Urinary bladder (tissue), 3 donors: ENCODE measurements at regions not wholly inside any gene's neighbourhood (a gene's known extent, or its start where the extent isn't known, plus 50 kb on each side); places are given as distances from the start of the nearest gene placed in this dataset.
"Not testable (repeated sequence)": the region's sequence is repeated elsewhere in the genome, so short reads cannot be mapped to it uniquely, and the experiment has no call there.

Source experiments
- DNase-seq: peaks from one replicate; pipeline ENCODE4 v3.0.0-alpha.2; 2015; ENCODE audit errors: extremely low spot score
- H3K27ac ChIP-seq: one replicate; pipeline ENCODE4 v1.5.1; 2013; ENCODE audit warnings: low read depth, mild to moderate bottlenecking, moderate library complexity
- H3K36me3 ChIP-seq: one replicate; pipeline ENCODE4 v1.6.1; 2013; ENCODE audit warnings: mild to moderate bottlenecking, moderate library complexity; ENCODE audit not compliant: insufficient read depth
- H3K4me1 ChIP-seq: one replicate; pipeline ENCODE4 v1.6.1; 2013; ENCODE audit warnings: mild to moderate bottlenecking, moderate library complexity; ENCODE audit not compliant: insufficient read depth
- H3K4me3 ChIP-seq: one replicate; pipeline ENCODE4 v1.5.1; 2013; ENCODE audit warnings: low read depth, low read length
- whole genome bisulfite sequencing: extraction: QIAGEN DNeasy Blood & Tissue Kit; methylation state at CpG from one replicate; pipeline ENCODE4 v1.1.7; 2013; 5-methylcytosine and 5-hydroxymethylcytosine counted together
- donor health status: healthy with polysubstance abuse.
- donor health status: healthy.

DNA sequence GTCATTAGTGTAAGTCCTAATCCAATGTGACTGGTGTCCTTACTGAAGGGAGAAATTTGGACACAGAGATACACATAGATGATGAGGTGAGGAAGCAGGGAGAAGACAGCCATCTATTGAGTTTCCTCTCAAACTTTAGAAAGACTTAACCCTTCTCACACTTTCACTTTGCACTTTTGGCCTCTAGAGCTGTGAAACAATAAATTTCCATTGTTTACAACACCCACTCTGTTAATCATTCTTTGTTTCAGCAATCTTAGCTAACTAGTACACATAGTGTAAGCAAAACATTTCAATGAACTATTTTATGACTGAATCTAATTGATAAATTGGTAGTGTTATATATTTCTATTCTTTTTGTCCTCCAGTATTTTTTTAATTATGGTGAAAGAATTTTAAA lies 1092.8 kb upstream of the POT1 start:
- H3K27ac ChIP-seq = no peak overlapping the region
- no peaks in the 10 kb centered on the region for H3K36me3 ChIP-seq
- DNase-seq = no peak
- H3K4me1 ChIP-seq = no peaks in the 10 kb centered on the region
- no peak overlapping the region for H3K4me3 ChIP-seq

DNA sequence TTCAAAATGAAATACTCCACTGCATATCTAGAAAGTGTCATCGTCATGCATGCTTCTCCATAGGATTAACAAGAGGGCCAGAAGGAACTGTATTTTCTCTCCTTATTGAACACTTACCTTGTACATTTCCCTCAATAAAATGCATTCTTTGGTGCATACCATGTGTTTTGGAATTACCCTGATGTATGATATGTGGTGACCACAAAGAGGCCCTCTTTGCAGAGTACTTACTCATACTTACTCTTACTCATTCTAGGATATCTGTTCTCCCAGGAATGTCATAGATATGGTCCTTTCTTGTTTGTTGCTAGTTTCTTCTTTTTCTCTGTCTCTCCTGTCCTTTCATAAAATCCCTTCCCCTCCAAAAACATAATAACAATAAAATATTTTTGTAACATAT lies 1087.1 kb upstream of the POT1 start:
- Histone ChIP-seq H3K36me3 (no peaks in the 10 kb centered on the region), H3K4me1 (no peaks in the 10 kb centered on the region), H3K27ac (no peak overlapping the region), H3K4me3 (no peak overlapping the region)
- WGBS = 91% methylated on average over 1 of the region's 1 CpG
- DNase-seq = no peak

DNA sequence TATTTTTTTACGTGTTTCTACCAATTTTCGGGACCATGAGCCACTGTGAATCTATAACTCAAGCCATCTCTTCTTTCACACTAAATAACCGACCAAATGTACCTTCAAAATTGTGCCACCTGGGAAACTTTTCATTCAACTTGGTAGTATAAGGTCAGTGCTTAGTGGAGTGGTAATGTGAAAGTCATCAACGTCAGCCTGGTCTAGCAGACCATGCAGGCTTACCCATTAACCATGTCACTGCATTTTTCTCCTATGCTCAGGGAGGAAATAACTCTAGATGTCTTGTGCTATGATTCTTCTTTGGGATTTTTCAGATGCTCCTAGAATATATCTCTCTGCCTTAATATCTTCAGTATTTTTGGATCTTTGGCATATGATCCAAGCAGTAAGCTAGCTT lies 1075.4 kb upstream of the POT1 start:
- no peak for DNase-seq
- Histone ChIP-seq H3K27ac (no peak overlapping the region), H3K4me1 (no peaks in the 10 kb centered on the region), H3K36me3 (no peaks in the 10 kb centered on the region), H3K4me3 (no peak overlapping the region)
- 78% methylated on average over 4 of the region's 4 CpGs for WGBS

DNA sequence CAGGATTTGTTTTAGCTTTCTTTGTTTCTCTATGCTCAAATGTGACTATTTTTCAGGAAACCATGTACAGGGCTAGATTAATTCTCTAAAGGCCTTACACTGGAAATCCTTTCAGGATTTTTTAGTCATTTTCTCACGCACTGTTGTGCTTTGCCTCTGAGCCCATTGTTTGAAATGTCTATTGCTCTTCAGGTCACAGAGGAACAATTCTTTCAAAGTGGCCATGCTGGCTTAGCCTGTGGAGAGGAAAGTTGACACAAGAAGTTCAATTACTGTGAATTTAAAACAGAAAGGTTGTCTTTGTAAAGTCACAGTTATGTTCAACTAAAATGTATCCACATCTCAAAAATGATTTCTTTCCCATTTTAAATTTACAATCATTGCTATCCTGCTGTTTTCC lies 1071.7 kb upstream of the POT1 start:
- Histone ChIP-seq H3K4me1 (no peaks in the 10 kb centered on the region), H3K4me3 (no peak overlapping the region), H3K27ac (no peak overlapping the region), H3K36me3 (no peaks in the 10 kb centered on the region)
- no peak for DNase-seq
- 47% methylated on average over 1 of the region's 1 CpG for WGBS

DNA sequence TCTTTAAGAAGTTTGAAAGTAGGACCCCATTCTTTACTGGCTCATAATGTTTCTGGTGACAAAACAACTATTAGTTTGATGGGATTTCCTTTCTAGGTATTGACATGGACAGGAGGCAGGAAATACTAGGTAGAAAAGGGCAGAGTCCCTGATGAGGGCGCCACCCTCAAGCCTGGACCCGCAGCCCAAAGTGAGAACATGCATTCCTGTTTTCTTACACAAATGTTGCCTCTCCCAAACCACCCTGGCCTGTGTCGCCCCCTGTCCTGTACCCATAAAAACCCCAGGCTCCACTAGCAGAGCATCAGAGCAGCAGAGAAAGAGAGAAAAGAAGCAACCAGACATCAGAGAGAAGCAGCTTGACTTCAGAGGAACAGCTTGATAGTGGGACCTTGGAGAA lies 1055.2 kb upstream of the POT1 start:
- no peak for DNase-seq
- 85% methylated on average over 3 of the region's 3 CpGs for WGBS
- H3K36me3 ChIP-seq = no peaks in the 10 kb centered on the region
- H3K4me1 ChIP-seq = no peaks in the 10 kb centered on the region
- H3K27ac ChIP-seq = no peak overlapping the region
- no peak overlapping the region for H3K4me3 ChIP-seq

DNA sequence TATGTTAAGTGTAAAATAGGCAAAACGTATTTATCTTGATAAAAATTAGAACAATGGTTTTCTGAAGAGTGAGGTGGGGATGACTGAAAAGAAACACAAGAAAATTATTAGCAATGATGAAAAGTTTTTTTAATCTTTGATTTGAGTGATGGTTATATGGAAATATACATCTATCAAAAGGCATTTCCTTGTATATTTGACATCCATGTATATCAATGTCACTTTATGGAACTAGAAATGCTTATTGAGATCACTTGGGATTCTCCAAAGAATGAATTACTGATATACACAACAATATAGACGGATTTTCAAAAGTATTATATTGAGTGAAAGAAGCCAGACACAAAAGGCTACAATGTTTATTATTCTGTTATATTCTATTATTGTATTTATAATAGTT lies 1042.0 kb upstream of the POT1 start:
- no peak overlapping the region for H3K27ac ChIP-seq
- WGBS = 72% methylated on average over 2 of the region's 2 CpGs
- H3K36me3 ChIP-seq = no peaks in the 10 kb centered on the region
- H3K4me3 ChIP-seq = no peak overlapping the region
- no peak for DNase-seq
- no peaks in the 10 kb centered on the region for H3K4me1 ChIP-seq

DNA sequence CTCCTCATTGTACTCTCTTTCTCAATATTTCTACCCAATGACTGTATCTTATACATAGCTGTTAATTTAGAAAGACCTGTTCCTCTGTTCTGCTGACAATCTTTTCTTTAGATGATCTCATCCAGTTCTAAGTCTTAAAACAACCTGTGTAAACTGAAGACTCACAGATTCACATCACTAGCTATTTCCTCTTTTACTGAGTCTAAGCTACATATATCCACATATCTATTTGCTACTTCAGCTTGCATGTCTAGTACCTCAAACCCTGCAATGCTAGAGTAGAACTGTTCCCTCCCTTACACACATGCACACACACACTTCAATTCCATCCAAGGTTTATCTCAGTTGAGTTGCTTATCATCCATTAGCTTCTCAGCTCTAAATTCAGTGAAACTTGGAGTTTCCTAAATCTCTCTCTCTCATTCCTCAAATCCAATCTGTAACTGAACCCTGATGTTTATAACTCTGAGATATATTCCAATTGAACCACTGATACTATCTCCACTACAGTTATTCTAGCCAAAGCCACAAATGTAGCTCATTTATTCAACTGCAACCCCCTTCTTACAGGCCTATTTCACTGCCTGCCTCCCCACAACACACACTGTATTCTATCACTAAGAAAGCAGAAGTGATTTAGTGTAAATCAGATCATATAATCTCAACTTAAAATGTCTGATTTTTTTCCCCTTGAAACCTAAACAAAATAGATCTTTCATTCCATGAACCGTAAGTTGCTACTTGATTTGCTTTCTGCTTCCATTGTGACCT lies 1036.8 kb upstream of the POT1 start:
- DNase-seq = no peak
- 66% methylated on average over 1 of the region's 1 CpG for WGBS
- H3K27ac ChIP-seq = no peak overlapping the region
- no peaks in the 10 kb centered on the region for H3K4me1 ChIP-seq
- H3K4me3 ChIP-seq = no peak overlapping the region
- no peaks in the 10 kb centered on the region for H3K36me3 ChIP-seq

DNA sequence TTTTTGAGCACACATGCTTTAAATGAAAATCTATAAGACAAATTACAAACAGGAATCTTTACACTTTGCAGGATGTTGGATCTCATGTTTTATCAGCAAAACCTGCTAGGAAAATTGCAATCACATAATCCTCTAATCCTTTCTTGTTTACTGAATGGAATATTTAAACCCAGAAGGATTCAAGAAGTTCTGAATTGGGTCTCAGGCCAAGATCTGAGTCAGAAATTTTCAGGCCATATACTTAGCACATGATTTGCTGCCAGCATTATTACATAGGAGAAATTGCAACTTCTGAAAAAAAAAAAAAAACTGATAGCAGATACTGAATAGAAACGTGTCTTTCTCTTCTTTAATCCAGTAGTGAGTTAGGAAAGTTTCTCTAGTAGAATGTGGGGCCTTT lies 1005.3 kb upstream of the POT1 start:
- DNase-seq = no peak
- Histone ChIP-seq H3K4me3 (no peak overlapping the region), H3K27ac (no peak overlapping the region), H3K4me1 (no peaks in the 10 kb centered on the region), H3K36me3 (no peaks in the 10 kb centered on the region)
- WGBS = 9% methylated on average over 1 of the region's 1 CpG

DNA sequence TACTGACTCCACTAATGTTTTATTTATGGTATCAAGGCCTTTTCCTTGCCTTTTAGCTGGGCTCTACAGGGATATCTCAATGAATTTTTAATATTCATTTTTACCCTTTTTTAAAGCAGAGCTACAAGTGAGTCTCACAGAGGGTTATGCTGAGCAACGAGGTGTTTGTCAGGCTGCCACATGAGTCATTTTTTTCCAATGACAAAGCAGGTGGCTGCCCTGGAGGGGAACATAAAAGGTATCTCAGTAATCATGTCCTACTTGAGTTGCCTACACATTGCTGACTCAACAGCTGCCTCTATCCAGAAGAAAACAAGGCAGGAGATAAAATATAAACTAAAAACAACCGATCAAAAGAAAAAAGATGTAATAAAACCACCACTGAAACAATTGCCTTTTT lies 1004.9 kb upstream of the POT1 start:
- no peaks in the 10 kb centered on the region for H3K4me1 ChIP-seq
- 24% methylated on average over 2 of the region's 2 CpGs for WGBS
- H3K36me3 ChIP-seq = no peaks in the 10 kb centered on the region
- no peak overlapping the region for H3K4me3 ChIP-seq
- DNase-seq = no peak
- no peak overlapping the region for H3K27ac ChIP-seq

DNA sequence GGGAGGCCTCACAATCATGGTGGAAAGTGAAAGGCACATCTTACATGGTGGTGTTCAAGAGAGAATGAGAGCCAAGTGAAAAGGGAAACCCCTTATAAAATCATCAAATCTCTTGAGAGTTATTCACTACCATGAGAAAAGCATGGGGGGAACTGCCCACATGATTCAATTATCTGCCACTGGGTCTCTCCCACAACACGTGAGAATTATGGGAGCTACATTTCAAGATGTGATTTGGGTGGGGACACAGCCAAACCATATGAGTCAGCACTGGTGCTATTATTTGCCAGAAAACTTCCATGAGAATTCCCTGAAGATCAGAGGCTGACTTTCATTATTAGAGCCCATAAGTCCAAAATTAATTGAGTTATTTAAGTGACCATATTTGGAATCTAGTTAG lies 1001.2 kb upstream of the POT1 start:
- H3K27ac ChIP-seq = no peak overlapping the region
- no peak overlapping the region for H3K4me3 ChIP-seq
- WGBS = 52% methylated on average over 1 of the region's 1 CpG
- no peaks in the 10 kb centered on the region for H3K4me1 ChIP-seq
- H3K36me3 ChIP-seq = no peaks in the 10 kb centered on the region
- no peak for DNase-seq

DNA sequence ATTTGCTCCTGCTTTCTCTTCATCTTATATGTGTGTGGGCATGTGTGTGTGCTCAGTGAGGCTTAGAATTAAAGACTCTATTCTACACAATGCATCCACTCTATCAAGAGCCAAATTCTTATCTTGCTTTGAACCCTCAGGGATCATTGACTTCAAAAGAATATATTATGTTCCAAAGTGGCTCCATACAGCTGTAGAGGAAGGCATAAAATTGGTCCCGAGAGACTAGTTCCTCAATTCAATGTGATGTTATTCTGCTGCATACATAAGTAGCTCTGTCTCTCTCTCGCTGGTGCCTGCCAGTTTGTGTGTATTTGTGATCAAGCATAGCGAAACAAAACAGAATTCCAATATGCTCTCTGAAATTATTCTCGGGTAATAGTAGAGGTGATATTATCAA lies 997.9 kb upstream of the POT1 start:
- H3K27ac ChIP-seq = no peak overlapping the region
- H3K4me3 ChIP-seq = no peak overlapping the region
- H3K36me3 ChIP-seq = no peaks in the 10 kb centered on the region
- peak; percentile 2 for DNase-seq
- 16% methylated on average over 4 of the region's 4 CpGs for WGBS
- no peaks in the 10 kb centered on the region for H3K4me1 ChIP-seq

DNA sequence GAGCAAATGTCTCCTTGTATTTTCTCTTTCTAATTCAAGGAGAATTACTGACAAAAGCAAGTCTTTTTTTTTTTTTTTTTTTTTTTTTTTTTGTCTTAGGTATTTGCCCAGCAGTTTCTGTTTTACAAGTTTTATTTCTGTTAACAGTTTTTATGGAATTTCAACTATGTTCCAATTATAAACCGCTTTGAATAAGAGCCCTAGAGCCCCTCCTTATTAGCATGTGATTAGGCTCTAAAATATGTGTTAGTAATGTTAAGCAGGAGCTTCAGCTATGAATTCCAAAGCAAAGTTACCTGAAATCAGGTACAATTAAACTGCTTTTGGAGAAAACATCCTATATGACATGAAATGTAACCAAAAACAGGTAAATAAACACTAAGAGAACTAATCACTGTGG lies 997.0 kb upstream of the POT1 start:
- Histone ChIP-seq H3K4me3 (no peak overlapping the region), H3K27ac (no peak overlapping the region), H3K4me1 (no peaks in the 10 kb centered on the region), H3K36me3 (no peaks in the 10 kb centered on the region)
- WGBS = 31% methylated on average over 1 of the region's 1 CpG
- DNase-seq = no peak

DNA sequence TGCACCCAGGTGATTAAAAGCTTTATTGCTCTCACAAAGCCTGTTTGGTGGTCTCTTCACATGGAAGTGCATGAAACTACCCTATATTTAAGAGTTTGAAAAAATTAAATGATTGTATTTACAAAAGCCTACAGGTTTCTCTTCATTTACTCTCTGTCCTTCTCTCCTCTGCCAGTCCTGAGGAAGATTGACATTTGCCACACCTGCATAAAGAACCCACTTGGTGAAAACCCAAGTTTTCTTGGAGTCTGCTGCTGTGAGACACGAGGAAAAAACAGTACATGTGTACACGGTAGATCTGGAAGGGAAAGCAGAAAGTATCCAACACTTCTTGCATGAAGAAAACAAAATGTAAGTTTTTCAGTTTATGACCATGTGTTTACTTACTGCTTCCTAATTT lies 994.4 kb upstream of the POT1 start:
- no peaks in the 10 kb centered on the region for H3K4me1 ChIP-seq
- DNase-seq = no peak
- H3K36me3 ChIP-seq = no peaks in the 10 kb centered on the region
- whole genome bisulfite sequencing = 51% methylated on average over 2 of the region's 2 CpGs
- no peak overlapping the region for H3K4me3 ChIP-seq
- H3K27ac ChIP-seq = no peak overlapping the region

DNA sequence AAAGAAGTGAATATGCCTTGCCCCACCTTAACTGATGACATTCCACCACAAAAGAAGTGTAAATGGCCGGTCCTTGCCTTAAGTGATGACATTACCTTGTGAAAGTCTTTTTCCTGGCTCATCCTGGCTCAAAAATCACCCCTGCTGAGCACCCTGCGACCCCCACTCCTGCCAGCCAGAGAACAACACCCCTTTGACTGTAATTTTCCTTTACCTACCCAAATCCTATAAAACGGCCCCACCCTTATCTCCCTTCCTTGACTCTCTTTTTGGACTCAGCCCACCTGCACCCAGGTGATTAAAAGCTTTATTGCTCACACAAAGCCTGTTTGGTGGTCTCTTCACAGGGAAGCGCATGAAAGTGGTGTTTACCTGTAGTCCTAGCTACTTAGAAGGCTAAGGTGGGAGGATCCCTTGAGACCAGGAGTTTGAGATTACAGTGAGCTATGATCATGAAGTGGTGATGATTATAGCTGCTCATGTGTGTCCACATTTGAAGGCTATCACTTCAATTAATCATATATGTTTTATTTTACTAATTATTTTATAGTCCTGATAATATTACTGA lies 985.8 kb upstream of the POT1 start:
- DNase-seq, H3K4me3 ChIP-seq, H3K27ac ChIP-seq, H3K36me3 ChIP-seq, H3K4me1 ChIP-seq: not testable (repeated sequence)
- 48% methylated on average over 4 of the region's 4 CpGs for WGBS

DNA sequence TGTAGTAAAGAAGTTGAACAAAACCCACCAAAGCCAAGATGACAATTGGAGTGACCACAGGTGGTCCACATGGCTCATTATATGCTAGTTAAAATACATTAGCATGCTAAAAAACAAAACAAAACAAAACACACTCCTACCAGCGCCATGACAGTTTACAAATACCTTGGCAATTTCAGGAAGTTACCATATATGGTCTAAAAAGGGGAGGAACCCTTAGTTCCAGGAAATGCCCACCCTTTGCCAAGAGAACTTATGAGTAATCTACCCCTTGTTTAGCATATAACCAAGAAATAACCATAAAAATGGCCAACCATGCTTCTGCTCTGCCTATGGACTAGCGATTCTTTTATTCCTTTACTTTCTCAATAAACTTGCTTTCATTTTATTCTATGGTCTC lies 979.1 kb upstream of the POT1 start:
- H3K36me3 ChIP-seq = no peaks in the 10 kb centered on the region
- H3K27ac ChIP-seq = no peak overlapping the region
- H3K4me1 ChIP-seq = no peaks in the 10 kb centered on the region
- WGBS = 92% methylated on average over 2 of the region's 2 CpGs
- DNase-seq = no peak
- H3K4me3 ChIP-seq = no peak overlapping the region
